GM18519 (cell line): ENCODE measurements at regions not wholly inside any gene's neighbourhood (a gene's known extent, or its start where the extent isn't known, plus 50 kb on each side); places are given as distances from the start of the nearest gene placed in this dataset.

Experiments used
- ATAC-seq: cut with Tn5 transposase; IDR thresholded peaks from one replicate; pipeline ENCODE4 v1.9.1; 2021; ENCODE audit warnings: mild to moderate bottlenecking, moderate library complexity; ENCODE audit not compliant: unreplicated experiment, low FRiP score

DNA sequence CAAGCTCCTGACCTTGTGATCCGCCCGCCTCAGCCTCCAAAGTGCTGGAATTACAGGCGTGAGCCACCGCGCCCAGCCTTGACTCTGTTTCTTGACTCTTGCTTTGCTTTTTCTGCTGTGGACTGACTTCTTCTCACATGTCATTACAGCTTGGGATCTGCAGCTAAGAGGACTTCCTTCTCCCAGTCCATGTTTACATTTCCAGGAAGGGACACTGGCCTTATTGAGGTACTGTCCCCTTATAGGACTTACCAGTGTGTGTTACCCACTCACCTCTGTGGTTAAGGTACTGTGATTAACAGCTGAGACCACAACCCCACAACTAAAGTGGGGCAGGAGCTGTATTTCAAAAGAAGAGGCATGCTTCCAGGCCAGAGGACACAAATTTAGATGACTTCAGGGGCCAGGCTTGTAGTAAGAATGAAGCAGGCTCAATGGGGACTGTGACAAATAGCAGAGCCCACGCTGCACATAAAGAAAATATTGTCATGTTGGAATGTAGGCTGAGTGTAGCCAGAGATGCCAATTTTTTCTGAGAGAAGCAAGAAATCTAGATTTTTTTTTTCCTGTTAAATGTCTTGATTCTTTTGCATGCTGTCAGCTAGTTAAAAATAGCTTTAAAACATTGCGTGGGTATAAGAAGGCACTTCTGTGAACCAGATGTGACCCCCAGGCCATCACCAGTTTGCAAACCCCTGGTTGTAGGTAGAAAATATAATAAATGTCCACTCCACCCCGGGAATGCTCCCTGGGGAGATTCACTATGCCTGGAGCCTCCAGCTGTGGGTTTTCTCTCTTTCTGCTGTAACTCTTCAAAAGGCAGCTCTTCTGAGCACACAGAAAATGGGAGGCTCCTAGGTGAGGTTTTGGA is 75.0 kb downstream of the PTPDC1 start:
- ATAC-seq: no peak

DNA sequence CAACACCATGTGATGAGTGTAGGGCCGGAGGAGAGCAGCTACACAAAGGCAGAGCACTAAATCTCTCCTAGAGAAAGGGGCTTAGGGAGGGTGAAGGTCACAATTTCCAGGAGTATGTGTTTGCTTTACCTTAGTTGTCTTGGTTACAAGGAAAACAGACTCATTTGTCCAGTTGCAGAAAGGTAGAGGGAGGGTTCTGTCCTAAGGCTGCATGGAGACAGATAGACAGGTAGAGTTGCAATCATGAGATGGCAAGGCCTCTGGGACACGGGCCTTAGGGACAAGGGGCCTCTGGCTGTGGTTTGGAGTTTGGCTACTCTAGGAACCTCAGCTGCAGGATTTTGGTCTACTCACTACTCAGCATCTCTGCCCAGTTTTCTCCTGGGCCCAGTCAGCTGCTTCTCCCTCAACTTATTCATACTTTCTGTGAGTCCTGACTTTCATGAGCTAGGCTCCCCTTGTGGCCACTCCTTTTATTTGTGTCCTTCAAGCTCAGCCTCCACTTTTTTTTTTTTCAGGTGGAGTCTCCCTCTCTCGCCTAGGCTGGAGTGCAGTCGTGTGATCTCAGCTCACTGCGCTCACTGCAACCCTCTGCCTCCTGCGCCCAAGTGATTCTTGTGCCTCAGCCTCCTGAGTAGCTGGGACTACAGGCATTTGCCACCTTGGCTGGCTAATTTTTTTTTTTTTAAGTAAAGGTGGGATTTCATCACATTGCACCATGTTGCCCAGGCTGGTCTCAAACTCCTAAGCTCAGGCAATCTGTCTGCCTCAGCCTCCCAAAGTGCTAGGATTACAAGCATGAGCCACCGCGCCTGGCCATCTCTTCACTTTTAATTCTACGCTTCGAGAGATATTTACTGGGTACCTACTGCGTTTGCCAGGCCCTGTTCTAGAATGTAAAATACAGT is 76.6 kb downstream of the PTPDC1 start:
- ATAC-seq: no peak

GRCh38 chr9:94161673-94162072 is 77.4 kb downstream of the PTPDC1 start:
- no peak for ATAC-seq

DNA sequence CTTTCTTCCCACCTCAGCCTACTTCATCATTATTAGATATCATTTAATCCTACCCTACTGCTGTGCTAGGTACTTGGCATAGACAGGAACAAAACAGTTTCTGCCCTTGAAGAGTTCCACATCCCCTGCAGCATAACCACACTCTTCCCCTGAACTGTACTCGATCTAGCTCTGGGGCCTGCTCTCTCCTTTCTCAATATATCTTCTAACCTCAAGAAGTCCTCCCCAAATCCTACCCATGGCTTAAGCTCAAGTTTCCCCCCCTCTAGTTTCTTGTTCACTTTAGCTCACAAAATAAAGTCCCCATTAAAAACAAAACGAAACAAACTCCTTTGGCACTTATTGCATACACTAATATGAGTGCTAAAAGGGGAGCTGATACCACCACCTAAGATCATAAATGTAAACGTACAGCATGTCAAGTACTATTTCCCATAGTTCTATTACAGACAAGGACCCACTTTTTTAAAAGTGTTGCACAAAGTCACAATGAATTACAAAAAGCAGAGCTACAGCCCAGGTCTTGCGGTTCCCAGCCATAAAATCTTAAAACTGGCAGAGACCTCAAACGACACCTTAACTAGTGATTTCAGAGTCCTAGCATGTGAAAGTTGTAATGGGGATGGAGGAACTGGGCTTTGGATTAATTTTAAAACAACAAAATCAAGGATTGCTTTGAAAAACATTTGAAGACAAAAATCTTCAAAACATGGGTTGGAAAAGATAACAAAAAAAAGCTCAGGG is 80.7 kb downstream of the PTPDC1 start:
- ATAC-seq: no peak

DNA sequence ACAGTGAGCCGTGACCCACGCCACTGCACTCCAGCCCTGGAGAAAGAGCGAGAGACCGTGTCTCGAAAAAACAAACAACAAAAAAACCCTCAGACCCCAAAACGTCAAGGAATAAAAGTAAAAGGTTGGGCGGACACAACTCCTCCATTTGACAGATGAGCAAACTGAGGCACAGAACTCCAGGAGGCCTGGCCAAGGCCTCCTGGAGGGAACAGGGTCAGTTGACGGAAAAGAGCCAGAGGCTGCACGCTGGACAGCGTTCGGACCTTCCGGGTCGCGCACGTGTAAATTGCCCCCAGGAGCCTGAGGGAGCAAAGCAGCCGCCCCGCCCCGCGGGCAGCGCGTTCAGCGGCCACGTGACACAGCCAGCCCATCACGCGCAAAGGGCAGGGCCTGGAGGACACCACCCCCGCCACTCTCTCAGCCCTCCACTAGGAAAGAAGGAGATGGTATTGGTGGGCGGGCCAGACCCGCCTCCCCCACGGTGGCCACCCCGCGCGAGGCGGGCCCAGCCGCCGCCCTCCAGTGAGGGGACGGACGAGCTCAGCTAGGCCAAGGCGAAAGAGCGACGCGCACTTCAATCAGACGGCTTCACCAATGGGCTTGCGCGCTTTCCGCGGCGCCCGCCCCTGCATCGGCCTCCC is 81.5 kb downstream of the PTPDC1 start:
- peak; percentile 75 for ATAC-seq

GRCh38 chr9:94166236-94166975 is 82.1 kb downstream of the PTPDC1 start:
- peak; percentile 44 for ATAC-seq

- no peak for ATAC-seq
Measured at GRCh38 chr9:94166976-94167346, 82.7 kb downstream of the PTPDC1 start.

DNA sequence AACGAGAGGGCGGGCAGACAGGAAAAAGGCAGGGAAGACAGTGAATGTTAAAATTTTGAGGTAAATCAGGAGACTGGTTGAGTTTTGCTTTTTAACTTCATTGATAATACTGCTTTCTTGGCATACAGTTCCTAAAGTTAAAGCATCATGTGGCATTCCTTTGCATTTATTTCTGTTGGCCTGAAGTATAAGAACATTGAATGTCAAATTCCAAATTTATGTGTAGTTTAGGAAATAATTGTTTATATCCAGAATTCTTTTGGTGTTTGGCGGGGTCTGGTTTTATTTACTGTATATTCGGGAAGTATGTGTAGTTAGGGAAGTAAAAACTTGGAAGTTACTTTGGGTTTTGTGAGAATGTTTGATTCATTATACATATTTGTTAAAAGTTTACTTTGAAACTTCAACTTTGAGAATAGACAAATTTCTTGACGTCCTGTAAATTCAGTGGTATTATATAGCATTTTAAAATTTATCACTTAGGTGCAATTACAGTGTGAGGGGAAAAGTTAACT is 83.2 kb downstream of the PTPDC1 start:
- no peak for ATAC-seq

- no peak for ATAC-seq
Measured at GRCh38 chr9:94168203-94169000, 84.1 kb downstream of the PTPDC1 start.

DNA sequence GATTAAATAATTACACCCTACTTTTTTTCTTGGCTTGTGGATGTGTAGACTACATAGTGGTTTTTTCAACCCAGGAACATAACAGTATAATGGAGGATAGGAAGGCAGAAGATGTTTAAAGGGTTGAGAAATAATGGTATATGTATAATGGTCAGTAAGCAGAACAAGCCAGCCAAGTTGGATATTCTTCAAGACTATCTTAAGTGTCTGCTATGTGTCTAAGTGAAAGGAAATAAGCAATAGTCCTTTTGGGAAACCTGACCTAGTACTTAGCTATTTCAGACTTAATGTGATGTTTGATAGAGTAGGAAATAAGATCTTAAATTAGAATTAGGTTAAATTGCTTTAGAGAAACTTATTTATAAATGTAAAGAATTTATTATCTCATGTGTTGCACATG is 85.7 kb downstream of the PTPDC1 start:
- no peak for ATAC-seq

DNA sequence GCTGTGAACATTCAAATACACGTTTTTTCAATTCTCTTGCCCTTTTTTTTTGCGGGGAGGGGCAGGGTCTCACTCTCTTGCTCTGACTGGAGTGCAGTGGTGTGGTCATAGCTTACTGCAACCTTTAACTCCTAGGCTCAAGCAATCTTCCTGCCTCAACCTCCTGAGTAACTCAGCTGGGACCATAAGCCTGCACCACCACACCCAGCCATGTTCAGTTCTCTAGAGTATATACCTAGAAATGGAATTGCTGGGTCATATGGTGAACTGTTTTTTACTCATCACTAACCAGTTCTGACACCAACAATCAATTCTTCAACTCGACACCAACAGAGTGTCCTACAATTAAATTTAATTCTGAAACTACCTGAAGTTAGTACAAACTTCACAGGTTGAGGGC is 85.5 kb upstream of the ZNF169 start:
- ATAC-seq: no peak

- ATAC-seq: no peak
Measured at GRCh38 chr9:94174164-94174563, 84.9 kb upstream of the ZNF169 start.

- no peak for ATAC-seq
Measured at GRCh38 chr9:94175669-94176068, 83.4 kb upstream of the ZNF169 start.

DNA sequence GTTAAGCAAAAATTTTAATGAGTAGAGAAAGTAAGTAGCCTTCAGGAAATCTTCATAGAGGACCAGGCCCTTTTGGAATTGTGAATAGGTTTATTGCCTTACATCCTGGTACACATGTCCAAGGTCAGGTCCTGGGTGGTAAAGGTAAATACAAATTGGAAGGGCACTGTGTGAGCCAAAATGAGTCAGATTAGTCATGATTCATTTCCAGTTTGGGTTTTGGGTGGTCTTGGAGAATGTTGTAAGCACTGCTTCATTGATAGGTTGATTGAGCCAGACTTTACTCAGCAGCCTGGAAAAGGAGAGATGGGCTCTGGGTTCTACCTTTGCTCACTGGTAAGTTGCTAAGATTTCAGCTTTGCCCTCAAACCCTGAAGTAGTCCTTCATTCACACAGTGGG is 82.5 kb upstream of the ZNF169 start:
- ATAC-seq: no peak

DNA sequence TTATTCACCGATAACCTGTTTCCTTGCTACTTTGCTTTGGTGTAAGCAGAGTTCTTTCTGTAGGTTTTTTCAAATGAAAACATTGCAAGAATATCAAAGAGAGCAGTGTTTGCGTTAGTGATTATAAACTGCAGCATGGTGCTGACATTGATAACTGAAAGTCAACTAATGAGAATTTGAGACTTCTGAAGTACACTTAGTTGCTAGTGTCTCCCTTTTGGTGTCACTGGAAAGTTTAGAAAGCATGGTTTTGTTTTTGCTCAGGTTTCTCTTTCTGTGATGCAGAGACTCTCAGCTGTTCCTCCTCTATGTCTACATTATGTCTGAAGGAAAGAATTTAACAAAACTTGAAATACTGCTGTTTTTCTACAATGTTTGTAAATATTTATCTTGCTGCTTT is 80.2 kb upstream of the ZNF169 start:
- peak; percentile 53 for ATAC-seq

GRCh38 chr9:94181408-94182181 is 77.5 kb upstream of the ZNF169 start:
- ATAC-seq: no peak

- ATAC-seq: no peak
Measured at GRCh38 chr9:94182532-94182931, 76.6 kb upstream of the ZNF169 start.
